ENCODE measurements at regions not wholly inside any gene's neighbourhood (a gene's known extent, or its start where the extent isn't known, plus 50 kb on each side); places are given as distances from the start of the nearest gene placed in this dataset.

DNA sequence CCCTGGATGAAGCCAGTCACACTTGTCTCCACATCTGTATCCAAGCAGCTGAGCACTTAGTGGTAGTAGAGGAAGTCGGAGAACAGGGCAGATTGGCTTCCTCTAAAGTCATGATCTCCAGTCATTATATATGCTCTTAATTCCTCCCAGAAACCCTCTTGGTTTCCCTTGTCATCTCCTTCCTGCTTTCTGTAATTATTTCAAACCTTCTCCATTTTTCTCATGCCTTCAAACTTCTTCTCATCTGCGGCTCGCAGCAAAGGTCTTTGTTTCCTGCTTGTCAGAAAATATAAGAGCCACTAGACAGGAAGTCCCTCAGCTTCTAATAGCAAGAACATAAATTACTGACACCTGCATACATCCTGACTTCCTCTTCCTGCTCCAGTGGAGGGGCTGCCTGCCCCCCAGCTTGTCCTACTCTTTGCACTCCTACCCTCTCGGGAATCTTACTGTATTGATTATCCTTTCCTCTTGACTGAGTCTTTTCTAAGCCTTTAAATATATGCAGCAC lies 124.6 kb upstream of the NGF start:
- TF ChIP-seq, protein P1, sequence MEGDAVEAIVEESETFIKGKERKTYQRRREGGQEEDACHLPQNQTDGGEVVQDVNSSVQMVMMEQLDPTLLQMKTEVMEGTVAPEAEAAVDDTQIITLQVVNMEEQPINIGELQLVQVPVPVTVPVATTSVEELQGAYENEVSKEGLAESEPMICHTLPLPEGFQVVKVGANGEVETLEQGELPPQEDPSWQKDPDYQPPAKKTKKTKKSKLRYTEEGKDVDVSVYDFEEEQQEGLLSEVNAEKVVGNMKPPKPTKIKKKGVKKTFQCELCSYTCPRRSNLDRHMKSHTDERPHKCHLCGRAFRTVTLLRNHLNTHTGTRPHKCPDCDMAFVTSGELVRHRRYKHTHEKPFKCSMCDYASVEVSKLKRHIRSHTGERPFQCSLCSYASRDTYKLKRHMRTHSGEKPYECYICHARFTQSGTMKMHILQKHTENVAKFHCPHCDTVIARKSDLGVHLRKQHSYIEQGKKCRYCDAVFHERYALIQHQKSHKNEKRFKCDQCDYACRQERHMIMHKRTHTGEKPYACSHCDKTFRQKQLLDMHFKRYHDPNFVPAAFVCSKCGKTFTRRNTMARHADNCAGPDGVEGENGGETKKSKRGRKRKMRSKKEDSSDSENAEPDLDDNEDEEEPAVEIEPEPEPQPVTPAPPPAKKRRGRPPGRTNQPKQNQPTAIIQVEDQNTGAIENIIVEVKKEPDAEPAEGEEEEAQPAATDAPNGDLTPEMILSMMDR (IDR thresholded peaks at IDR 0.05; ENCODE audit: insufficient read depth, low read depth, low read length, missing control alignments): no peak
- DNase-seq (ENCODE audit: low read depth): no peak
- H3K4me3 ChIP-seq (ENCODE audit: low read depth, low read length): no peak overlapping the region

DNA sequence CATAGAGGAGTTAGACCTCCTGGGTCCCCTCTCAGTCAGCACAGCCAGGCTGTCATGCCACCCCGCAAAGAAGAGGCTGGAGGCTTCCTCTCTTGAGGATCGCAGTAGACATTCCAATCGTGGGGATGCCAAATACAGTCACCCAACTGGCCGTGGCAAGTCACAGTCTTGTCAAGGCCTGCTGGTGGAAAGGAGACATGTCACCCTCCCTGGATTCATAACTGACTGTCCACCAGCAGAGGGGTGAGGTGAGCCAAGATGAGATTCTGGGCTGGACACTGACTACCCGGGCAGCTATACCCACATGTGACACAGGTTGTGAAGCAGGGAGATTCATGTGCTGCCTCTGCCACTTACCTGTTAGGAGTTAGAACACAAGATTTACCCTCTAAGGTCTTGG lies 123.5 kb upstream of the NGF start:
- no peak overlapping the region for H3K4me3 ChIP-seq (ENCODE audit: low read depth, low read length)
- DNase-seq (ENCODE audit: low read depth): no peak
- TF ChIP-seq, protein P1 (IDR thresholded peaks at IDR 0.05; ENCODE audit: insufficient read depth, low read depth, low read length, missing control alignments): no peak

DNA sequence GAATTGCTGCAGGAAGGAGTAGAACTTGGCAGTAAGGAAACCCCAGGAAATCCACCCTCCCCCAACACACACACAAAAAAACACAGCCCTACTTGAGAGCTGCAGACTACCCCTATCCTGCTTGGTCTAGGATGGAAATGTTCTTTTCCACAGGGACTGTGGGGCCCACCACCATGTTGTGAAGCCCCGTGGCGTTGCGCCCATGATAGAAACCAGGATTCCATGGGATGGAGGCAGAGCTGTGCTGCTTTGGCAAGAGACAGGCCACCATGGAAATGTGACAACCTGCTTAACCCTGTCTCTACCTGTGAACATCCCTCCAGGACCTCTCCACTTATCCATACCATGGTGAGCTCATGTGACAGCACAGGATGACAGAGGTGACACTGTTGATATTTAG lies 121.1 kb upstream of the NGF start:
- DNase-seq (ENCODE audit: low read depth): no peak
- TF ChIP-seq, protein P1 (IDR thresholded peaks at IDR 0.05; ENCODE audit: insufficient read depth, low read depth, low read length, missing control alignments): no peak
- H3K4me3 ChIP-seq (ENCODE audit: low read depth, low read length): no peak overlapping the region

DNA sequence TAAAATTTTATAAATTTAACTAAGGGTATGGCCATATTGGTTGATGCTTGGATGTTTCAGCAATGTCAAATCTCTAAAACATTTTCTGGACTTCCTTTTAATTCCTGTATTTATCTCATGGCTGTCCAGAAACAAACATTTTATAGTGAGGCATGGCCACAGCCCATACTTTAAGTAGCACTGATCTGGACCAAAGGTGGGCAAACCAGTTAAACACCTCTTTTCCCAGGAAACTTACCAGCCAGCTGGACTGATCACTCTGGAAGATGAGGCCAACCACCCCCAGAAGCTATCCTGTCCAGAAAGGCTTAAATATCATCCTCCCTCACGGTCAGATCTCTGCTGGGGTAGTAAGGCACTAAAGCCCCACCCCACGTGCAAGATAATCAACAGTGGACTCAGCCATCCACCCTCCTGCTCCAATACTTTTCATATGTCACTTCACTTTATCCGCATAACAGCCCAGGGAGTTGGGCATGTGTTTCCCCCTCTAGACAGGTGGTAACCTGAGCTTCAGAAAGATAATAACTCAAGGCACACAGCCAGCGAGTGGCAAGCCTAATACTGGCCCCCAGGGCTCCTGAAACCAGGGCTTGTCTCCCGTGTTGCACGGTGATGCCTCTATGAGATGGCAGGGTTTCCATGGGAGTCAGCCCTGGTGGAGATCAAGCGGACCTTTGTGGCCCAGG lies 120.5 kb upstream of the NGF start:
- H3K4me3 ChIP-seq (ENCODE audit: low read depth, low read length): no peak overlapping the region
- no peak for DNase-seq (ENCODE audit: low read depth)
- TF ChIP-seq, protein P1 (IDR thresholded peaks at IDR 0.05; ENCODE audit: insufficient read depth, low read depth, low read length, missing control alignments): no peak

DNA sequence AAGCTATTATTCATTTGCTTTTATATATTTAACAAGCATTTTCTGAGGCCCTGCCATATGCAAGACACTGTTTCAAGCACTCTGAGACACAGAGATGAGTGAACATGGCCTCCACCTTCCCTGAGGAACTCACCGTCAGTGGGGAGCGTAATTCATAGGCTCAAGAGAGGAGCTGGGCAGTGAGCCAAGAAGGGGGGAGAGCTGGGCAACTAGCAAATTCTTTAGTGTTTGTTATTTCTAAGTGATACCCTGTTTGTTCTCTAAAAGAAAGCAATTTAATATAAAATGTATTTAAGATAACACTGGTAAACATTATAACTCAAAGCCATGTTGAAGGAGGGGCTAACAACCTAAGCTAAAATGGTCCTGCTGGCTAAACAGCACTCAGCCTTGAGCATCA lies 119.2 kb upstream of the NGF start:
- no peak for DNase-seq (ENCODE audit: low read depth)

DNA sequence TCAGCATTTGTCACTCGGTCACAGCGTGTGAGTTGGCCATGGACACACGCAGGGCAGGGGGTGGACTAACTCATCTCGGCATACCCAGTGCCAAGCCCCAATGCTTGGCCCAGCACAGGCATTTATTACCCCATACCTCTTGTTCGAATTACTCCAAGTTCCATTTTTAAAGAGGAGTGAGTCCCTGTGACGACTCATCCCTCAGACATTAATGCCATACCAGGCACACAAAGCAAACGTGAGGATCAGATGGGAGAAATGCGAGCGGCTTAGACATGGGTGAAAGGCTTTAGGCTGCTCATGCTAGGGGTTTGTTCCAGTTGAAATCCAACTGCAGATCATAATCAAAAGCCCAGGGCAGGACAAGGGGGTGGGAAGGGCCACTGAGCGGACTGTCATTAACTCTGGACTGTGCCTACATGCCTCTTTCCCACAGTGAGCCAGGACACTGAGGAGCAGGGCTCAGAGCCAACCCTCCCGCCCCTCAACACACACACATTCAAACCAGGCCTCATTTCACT lies 118.5 kb upstream of the NGF start:
- TF ChIP-seq, protein P1 (IDR thresholded peaks at IDR 0.05; ENCODE audit: insufficient read depth, low read depth, low read length, missing control alignments): no peak
- H3K4me3 ChIP-seq (ENCODE audit: low read depth, low read length): no peak overlapping the region
- DNase-seq (ENCODE audit: low read depth): no peak

More for the DNA sequence above, 119.2 kb upstream of the NGF start:
- TF ChIP-seq, protein P1 (IDR thresholded peaks at IDR 0.05; ENCODE audit: insufficient read depth, low read depth, low read length, missing control alignments): no peak
- H3K4me3 ChIP-seq (ENCODE audit: low read depth, low read length): no peak overlapping the region

Data from GM12865 (cell line).